Liver (tissue), 2 donors: ENCODE measurements at regions not wholly inside any gene's neighbourhood (a gene's known extent, or its start where the extent isn't known, plus 50 kb on each side); places are given as distances from the start of the nearest gene placed in this dataset.

Experiments
- FOXA1 ChIP-seq: IDR thresholded peaks from 2 replicates; pipeline ENCODE4 v1.6.1; 2016; ENCODE audit warnings: antibody characterized with exemption
- TAF1 ChIP-seq: conservative IDR thresholded peaks from 2 replicates; pipeline ENCODE4 v1.6.1; 2016; ENCODE audit warnings: antibody characterized with exemption, mild to moderate bottlenecking
- donor health status: healthy.

GRCh38 chr2:9694661-9695234, 64.0 kb upstream of the YWHAQ start:
- TF ChIP-seq TAF1 (no peak), FOXA1 (no peak)
